NCI-H1417 (cell line): ENCODE measurements at regions not wholly inside any gene's neighbourhood (a gene's known extent, or its start where the extent isn't known, plus 50 kb on each side); places are given as distances from the start of the nearest gene placed in this dataset.
"Not testable (repeated sequence)": the region's sequence is repeated elsewhere in the genome, so short reads cannot be mapped to it uniquely, and the experiment has no call there.

Experiments used
- DNase-seq, 3 experiments: peaks; one replicate each; lab custom pipeline; 2025; lab: John Stamatoyannopoulos, UW

- no peak for DNase-seq
Observed at GRCh38 chr4:124427095-124427767, 285.3 kb downstream of the ANKRD50 start.

DNA sequence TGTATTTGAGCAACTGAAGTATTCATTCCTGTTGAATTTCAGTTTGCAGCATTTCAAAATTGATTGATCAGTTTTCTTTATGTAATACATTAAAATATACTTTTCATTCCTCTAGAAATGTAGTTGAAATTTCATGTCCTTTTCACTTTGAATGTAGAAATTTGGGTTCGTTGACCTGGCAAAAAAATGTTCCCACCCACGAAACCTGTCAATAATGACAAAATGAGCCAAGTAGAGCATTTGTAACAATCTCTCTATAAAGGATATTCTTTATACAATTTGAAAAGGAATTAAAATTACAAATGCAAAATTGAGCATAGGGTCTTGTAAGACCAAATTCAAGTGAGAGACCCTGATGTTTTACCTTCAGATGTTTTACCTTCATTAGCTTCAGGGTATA is 283.9 kb downstream of the ANKRD50 start:
- no peak for DNase-seq

- no peak for DNase-seq
Observed at GRCh38 chr4:124429746-124430250, 282.7 kb downstream of the ANKRD50 start.

GRCh38 chr4:124431653-124432192 is 280.8 kb downstream of the ANKRD50 start:
- no peak for DNase-seq

- DNase-seq: no peak
Observed at GRCh38 chr4:124432500-124432899, 280.0 kb downstream of the ANKRD50 start.

DNA sequence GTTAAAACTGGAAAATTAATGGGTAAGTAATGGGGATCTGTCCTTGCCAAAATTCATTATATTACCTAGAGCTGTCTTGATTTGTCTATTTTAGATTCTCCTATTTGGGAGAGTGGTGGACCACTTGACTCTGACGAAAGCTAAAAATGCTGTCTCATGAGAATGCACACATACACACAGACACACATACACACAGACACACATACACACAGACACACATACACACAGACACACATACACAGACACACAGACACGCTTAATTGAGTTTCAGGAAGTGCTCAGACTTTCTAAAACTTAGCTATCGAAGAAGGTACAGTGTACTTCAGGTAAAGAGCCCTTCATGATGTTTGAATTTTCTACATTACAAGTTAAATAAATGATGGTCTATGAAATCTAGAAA is 279.5 kb downstream of the ANKRD50 start:
- no peak for DNase-seq

GRCh38 chr4:124433500-124433899 is 279.0 kb downstream of the ANKRD50 start:
- DNase-seq: no peak

GRCh38 chr4:124435274-124435950 is 277.1 kb downstream of the ANKRD50 start:
- no peak for DNase-seq

GRCh38 chr4:124437853-124438495 is 274.6 kb downstream of the ANKRD50 start:
- DNase-seq: no peak

DNA sequence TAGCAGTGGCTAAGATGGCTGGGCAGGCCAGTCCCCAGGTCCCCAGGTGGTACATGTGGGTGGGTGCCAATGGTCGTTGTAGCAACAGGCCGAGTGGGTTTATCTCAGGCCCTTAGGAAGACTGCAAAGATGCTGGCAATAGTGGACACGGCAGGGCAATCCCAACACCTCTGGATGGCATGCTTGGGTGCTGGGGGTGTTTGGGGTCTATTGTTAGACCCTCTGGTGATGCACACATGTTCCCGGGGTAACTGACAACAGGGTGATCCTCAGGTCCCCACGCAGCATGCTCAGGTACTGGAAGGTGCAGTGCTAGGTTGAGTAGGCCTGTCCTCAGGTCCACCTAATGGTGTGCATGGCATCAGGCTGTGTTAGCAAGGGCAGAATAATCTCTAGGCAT is 267.5 kb downstream of the ANKRD50 start:
- DNase-seq: no peak

- no peak for DNase-seq
Observed at GRCh38 chr4:124449881-124450280, 262.7 kb downstream of the ANKRD50 start.

- DNase-seq: no peak
Observed at GRCh38 chr4:124450851-124451250, 261.7 kb downstream of the ANKRD50 start.

DNA sequence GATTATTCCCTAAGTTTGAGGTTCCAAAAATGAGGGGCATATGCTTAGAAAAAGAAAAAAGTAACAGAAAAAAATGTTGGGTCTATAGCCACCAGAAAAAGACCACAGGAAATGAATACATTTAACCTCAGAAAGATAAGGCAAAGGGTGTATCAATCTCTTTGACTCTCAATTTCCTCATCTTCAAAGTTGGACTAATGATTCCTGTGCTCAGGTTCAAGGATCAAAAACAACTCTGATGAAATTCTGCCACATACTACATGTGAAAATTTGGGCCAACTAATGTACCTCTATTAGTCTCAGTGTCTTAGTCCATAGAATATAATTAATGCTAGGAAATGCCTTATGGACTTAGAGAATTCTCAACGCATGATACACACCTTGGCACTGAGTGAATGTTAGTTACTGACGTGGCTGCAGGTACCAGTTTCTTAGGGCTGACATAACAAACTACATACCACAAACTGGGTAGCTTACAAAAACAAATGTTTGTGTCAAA is 257.7 kb downstream of the ANKRD50 start:
- no peak for DNase-seq

GRCh38 chr4:124455671-124456070 is 256.9 kb downstream of the ANKRD50 start:
- no peak for DNase-seq

DNA sequence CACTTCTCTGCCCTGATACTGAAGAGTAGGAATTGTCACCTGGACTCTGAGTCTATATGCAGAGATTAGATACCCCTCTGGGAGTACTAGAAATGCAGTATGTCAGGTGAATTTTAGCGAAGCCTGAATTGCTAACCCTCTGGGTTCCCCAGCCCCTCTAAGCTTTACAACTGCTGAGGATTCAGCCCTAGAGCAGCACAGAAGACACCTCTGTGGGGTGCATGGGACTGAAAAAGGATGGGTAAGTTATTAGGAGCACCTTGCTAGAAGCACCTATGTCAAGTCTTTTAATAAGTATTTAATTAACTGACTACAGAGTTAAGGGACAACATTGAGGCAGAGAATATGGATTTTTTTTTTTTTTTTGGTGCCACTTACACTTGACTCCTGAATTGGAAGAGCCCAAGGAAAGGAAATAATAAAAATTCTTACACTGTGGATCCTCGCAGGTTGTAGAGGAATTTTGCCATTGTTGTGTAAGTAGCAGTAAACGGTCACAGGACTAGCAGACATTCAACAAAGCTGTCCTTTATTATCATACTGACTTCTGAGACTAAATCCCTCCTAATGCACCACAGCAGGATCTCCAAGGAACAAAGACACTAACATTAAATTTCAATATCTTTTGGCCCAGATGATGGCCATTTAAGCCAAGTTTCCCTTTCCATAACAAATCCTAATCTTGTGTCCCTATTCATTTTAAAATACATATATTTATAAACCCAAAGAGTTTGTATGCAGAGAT is 253.2 kb downstream of the ANKRD50 start:
- no peak for DNase-seq

DNA sequence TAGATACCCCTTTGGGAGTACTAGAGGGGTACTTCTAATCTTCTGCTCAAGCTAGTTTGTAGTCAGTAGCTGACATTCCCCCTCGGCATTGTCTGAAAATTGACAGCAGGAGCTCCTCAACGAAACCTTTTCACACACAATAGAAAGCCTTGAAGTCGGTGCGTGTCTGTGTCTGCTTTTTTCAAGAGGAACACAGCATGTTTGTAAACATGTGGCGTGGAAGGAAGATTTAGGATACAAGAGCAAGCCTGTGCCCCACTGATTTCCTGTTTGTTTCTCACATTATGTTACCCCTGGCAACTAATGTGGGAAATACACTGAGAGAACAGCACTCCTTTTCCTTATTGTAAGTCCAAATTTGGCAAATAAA is 252.6 kb downstream of the ANKRD50 start:
- DNase-seq: peak in 1 of 3 experiments; percentile 23

DNA sequence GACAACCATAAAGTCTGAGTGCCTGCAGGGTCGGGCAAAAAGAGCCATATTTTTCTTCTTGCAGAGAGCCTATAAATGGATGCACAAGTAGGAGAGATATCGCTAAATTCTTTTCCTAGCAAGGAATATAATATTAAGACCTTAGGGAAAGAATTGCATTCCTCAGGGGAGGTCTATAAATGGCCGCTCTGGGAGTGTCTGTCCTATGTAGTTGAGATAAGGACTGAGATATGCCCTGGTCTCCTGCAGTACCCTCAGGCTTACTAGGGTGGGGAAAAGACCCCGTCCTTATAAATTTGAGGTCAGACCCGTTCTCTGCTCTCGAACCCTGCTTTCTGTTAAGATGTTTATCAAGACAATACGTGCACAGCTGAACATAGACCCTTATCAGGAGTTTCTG is 250.9 kb downstream of the ANKRD50 start:
- not testable (repeated sequence) for DNase-seq

- DNase-seq: no peak
Observed at GRCh38 chr4:124462954-124463828, 249.3 kb downstream of the ANKRD50 start.

DNA sequence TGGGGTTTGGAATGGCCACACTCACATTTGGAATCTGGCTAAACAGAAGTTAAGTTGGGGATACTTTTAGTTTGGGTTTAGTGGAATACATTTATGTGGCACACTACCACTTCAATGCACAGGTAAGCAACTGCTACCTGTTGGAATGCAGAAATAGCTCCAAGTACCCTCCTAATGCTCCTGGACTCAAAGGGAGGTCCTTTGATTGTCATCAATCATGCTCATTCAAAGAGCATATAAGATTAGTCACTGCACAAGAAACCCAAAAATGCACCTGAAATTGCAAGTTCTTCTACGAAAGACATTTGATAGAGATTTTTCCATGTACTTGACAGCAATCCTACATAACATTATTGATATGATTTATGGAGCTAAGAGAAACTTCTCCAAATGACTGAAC is 247.7 kb downstream of the ANKRD50 start:
- no peak for DNase-seq

- no peak for DNase-seq
Observed at GRCh38 chr4:124468360-124468759, 244.2 kb downstream of the ANKRD50 start.

- DNase-seq: no peak
Observed at GRCh38 chr4:124469981-124470380, 242.6 kb downstream of the ANKRD50 start.
